Middle frontal gyrus (tissue), 1 donor: ENCODE measurements at regions not wholly inside any gene's neighbourhood (a gene's known extent, or its start where the extent isn't known, plus 50 kb on each side); places are given as distances from the start of the nearest gene placed in this dataset.
"Not testable (repeated sequence)": the region's sequence is repeated elsewhere in the genome, so short reads cannot be mapped to it uniquely, and the experiment has no call there.

Experiments
- DNase-seq: peaks from one replicate; pipeline ENCODE4 v3.0.0-alpha.2; 2015; ENCODE audit warnings: low spot score; ENCODE audit errors: extremely low spot score

DNA sequence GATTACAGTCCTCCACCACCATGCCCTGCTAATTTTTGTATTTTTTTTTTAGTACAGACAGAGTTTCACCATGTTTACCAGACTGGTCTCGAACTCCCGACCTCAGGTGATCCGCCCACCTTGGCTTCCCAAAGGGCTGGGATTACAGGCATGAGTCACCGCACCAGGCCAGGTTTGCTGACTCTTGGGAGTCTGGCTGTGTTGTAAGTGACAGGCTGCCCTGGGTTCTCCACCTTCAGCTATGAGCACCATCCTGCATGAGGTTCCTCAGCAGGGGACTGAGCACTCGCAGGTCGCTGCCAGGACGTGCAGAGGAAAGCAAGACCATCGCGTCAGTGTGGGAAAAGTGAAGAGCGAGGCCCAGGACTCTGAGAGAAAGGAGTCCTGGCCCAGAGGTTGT, 112.6 kb upstream of the NDUFV2 start:
- DNase-seq: no peak

GRCh38 chr18:8990276-8991031, 112.0 kb upstream of the NDUFV2 start:
- no peak for DNase-seq

GRCh38 chr18:8991155-8991554, 111.3 kb upstream of the NDUFV2 start:
- no peak for DNase-seq

DNA sequence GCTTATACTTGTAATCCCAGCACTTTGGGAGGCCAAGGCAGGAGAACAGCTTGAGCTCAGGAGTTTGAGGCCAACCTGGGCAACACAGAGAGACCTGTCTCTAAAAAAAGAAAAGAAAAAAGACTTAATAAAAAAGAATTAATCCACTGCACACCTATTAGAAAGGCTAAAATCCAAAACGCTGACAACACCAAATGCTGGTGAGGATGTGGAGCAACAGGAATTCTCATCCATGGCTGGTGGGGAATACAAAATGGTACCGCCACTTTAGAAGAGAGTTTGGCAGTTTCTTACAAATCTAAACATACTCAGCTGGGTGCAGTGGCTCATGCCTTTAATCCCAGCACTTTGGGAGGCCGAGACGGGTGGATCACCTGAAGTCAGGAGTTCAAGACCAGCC, 110.0 kb upstream of the NDUFV2 start:
- DNase-seq: not testable (repeated sequence)

- DNase-seq: no peak
Observed at GRCh38 chr18:8994603-8995002, 107.9 kb upstream of the NDUFV2 start.

DNA sequence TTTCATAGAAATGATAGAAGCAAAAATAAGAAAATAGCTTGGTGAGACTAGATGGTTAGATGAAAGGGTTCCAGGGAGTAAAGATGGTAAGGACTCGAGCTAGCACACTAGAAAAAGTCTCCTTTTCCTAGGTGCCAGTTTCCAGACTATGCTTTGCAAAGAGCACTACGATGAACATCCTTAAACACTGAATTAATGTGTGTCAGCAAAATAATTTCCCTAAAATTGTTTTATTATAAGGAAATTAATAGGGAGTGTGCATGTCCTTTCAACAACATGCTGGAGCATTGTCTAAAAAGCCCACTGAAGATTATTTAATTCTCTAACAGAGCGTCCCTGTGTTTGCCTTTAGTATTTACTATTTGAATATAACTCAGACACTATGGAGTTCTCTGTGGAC, 107.4 kb upstream of the NDUFV2 start:
- no peak for DNase-seq

DNA sequence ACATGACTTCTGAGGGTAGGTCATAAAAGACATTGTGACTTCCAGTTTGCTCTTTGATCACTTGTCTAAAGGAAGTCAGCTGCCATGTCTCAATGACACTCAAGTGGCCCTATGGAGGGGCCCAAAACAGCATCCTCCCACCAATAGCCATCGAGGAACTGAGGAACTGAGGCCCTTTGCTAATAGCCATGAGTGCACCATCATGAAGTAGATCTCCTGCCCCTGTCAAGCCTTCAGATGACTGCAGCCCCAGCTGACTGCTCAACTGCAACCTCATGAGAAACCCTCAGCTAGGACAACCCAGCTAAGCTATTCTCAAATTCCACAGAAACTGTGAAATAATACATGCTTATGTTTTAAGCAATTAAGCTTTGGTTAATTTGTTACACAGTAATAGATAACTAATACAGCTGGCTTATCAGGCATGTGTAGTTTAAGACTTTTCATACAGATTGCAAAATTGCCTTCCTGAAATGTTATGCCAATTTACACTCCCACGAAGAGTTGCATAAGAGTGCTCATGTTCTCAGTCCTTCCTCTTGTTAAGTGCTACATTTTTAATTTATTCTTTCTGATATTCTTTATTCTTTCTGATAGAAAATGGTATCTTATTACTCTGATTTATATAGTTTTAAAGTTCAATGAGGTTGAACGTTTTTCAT, 105.6 kb upstream of the NDUFV2 start:
- no peak for DNase-seq

DNA sequence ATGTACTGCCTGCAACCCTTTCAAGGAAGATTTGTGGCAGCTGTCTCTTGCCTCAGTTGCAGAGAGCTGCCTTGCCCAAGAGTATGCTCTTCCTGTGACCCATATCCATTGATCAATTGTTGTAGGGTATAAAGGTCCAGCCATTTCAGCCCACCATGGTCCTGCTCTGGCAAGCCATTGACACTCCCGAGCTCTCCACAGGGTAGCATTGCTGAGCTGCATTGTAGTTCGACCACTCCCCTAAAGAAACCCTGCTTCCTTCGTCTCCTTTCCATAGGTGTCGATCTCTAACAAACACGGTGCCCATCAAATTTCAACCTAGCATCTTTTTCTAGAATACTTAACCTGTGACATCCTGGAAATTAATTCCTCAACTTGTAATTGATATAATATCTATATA, 104.9 kb upstream of the NDUFV2 start:
- no peak for DNase-seq

GRCh38 chr18:8998481-8999217, 103.8 kb upstream of the NDUFV2 start:
- no peak for DNase-seq

GRCh38 chr18:8999872-9000271, 102.6 kb upstream of the NDUFV2 start:
- no peak for DNase-seq

GRCh38 chr18:9000733-9001132, 101.8 kb upstream of the NDUFV2 start:
- no peak for DNase-seq

DNA sequence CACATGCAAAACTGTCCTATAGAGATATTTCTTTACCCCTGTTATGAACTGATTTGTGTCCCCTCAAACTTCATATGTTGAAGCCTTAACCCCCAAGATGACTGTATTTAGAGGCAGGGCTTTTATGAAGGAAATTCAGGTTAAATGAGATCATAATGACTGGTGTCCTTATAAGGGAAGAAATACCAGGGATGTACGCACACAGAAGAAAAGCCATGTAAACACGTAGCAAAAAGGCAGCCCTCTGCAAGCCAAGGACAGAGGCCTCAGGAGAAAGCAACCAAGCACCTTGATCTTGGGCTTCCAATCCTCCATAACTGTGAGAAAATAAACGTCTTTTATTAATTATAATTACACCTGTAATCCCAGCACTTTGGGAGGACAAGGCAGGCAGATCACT, 101.3 kb upstream of the NDUFV2 start:
- no peak for DNase-seq

- DNase-seq: no peak
Observed at GRCh38 chr18:9003406-9004100, 98.9 kb upstream of the NDUFV2 start.

- DNase-seq: not testable (repeated sequence)
Observed at GRCh38 chr18:9004308-9004707, 98.2 kb upstream of the NDUFV2 start.

DNA sequence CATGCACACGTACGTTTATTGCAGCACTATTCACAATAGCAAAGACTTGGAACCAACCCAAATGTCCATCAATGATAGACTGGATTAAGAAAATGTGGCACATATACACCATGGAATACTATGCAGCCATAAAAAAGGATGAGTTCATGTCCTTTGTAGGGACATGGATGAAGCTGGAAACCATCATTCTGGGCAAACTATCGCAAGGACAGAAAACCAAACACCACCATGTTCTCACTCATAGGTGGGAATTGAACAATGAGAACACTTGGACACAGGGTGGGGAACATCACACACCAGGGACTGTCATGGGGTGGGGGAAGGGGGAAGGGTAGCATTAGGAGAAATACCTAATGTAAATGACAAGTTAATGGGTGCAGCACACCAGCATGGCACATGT, 94.8 kb upstream of the NDUFV2 start:
- DNase-seq: not testable (repeated sequence)

DNA sequence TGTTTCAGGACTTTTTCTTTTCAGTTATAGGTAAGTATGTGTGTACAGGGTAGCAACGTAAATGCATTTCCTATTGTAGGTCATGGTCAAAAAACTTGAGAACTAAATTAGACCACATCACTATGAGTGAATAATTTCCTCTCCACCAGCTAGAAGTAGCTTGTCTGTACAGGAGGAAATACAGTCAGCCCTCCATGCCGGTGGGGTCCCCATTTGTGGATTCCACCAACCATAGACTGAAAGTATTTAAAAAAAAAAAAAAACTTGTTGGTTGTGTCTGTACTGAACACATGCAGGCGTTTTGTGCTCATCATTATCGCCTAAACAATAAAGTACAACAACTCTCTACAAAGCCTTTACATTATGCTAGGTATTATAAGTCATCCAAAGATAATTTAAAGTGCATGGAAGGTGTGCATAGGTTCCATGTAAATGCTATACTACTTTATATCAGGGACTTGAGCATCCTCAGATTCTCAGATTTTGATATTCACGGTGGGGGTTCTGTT, 94.2 kb upstream of the NDUFV2 start:
- no peak for DNase-seq

- no peak for DNase-seq
Observed at GRCh38 chr18:9008709-9009635, 93.5 kb upstream of the NDUFV2 start.

DNA sequence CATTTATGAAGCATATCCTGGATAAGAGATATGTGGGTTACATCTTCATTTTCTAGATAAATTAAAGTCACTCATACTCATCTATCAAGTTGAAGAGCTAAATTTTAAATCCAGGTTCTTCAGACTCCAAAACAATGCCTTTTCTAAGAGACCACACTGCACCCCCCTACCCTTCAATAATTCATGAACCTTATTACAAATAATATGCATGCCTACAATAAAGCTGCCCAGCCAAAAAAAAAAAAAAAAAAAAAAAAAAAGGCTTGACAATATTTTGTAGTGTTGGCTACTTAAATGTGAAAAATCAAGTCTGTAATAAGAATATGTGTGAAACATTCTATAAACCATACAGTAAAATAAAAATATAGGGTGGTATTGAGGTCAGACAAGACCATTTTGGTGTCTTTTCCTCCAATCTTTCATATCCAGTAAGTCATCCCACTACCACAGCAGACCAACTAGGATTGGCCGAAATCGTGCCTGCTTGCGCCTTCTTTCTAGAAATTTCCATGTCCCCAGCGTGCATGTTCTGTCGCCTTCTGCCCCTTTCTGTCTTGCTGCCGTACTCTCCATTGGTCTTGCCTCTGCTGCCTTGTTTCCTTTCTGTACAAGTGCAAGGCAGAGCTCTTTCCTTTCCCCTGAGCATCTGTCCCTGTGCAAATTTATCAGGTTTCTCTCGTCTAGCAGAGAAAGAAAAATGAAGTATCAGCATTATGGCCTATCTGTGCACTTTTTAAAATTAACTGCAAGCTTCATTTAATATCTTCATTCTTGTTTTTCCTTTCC, 92.6 kb upstream of the NDUFV2 start:
- DNase-seq: no peak

- DNase-seq: no peak
Observed at GRCh38 chr18:9011431-9011830, 91.1 kb upstream of the NDUFV2 start.

- no peak for DNase-seq
Observed at GRCh38 chr18:9013926-9014373, 88.5 kb upstream of the NDUFV2 start.
